Nephron (organoid): ENCODE measurements at regions not wholly inside any gene's neighbourhood (a gene's known extent, or its start where the extent isn't known, plus 50 kb on each side); places are given as distances from the start of the nearest gene placed in this dataset.

Experiments used
- H3K27ac Mint-ChIP-seq, 3 experiments: 2 replicates each; pipeline ENCODE4 v1.8.0; 2020; ENCODE audit warnings: mixed read lengths in 3 of 3, mild to moderate bottlenecking in 2 of 3, moderate library complexity in 1 of 3
- H3K27me3 Mint-ChIP-seq: 2 replicates; pipeline ENCODE4 v1.8.0; 2021; ENCODE audit warnings: low read depth, mild to moderate bottlenecking, moderate library complexity, mixed read lengths
- H3K36me3 Mint-ChIP-seq: 2 replicates; pipeline ENCODE4 v1.8.0; 2020; ENCODE audit warnings: low read depth, mixed read lengths
- H3K4me1 Mint-ChIP-seq: 2 replicates; pipeline ENCODE4 v1.8.0; 2020; ENCODE audit warnings: mixed read lengths
- H3K4me3 Mint-ChIP-seq, 3 experiments: 2 replicates each; pipeline ENCODE4 v1.8.0; 2020; ENCODE audit warnings: mild to moderate bottlenecking in 3 of 3, mixed read lengths in 3 of 3, moderate library complexity in 2 of 3
- H3K9me3 Mint-ChIP-seq: 2 replicates; pipeline ENCODE4 v1.8.0; 2020; ENCODE audit warnings: mixed read lengths
- TF ChIP-seq, protein P1 (sequence below), 3 experiments: fragments of 200-600 bp; sonication (generic); IDR thresholded peaks; one replicate each; pipeline ENCODE4 v1.5.0; 2021; ENCODE audit warnings: antibody characterized with exemption in 3 of 3; ENCODE audit not compliant: unreplicated experiment in 3 of 3

DNA sequence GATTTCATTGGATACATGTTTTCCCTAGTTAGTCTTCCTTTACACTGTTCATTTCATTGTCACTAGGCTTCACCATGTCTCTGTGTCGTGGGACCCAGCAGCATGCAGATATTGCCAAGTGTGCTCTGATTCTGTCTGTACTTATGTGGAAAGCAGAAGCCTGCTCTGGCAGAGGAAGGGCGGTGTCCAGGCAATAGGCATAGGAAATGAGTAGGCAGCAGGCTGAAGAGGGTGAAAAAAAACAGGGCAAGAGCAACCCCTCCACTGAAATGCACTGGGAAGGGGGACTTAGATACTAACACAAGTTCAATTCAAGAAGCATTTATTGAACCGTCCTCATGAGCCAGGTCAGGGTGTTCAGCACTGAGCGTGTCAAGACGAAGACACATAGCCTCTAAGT is 85.2 kb upstream of the VAV3 start:
- Mint-ChIP-seq H3K27me3 (peaks cover 8% of the 10 kb centered on the region), H3K36me3 (no peaks in the 10 kb centered on the region)

GRCh38 chr1:108049178-108049819 is 84.3 kb upstream of the VAV3 start:
- Mint-ChIP-seq H3K4me1 (peaks cover 30% of the 10 kb centered on the region), H3K27me3 (peaks cover 11% of the 10 kb centered on the region), H3K36me3 (no peaks in the 10 kb centered on the region), H3K9me3 (no peaks in the 10 kb centered on the region), H3K27ac (peak overlapping the region in 2 of 3 experiments; percentile 65 to 71), H3K4me3 (no peak overlapping the region)
- TF ChIP-seq, protein P1, sequence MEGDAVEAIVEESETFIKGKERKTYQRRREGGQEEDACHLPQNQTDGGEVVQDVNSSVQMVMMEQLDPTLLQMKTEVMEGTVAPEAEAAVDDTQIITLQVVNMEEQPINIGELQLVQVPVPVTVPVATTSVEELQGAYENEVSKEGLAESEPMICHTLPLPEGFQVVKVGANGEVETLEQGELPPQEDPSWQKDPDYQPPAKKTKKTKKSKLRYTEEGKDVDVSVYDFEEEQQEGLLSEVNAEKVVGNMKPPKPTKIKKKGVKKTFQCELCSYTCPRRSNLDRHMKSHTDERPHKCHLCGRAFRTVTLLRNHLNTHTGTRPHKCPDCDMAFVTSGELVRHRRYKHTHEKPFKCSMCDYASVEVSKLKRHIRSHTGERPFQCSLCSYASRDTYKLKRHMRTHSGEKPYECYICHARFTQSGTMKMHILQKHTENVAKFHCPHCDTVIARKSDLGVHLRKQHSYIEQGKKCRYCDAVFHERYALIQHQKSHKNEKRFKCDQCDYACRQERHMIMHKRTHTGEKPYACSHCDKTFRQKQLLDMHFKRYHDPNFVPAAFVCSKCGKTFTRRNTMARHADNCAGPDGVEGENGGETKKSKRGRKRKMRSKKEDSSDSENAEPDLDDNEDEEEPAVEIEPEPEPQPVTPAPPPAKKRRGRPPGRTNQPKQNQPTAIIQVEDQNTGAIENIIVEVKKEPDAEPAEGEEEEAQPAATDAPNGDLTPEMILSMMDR (IDR thresholded peaks at IDR 0.05; ENCODE audit: unreplicated experiment in 3 of 3), result peak; percentile 42 to 51 (median 46)

More for the DNA sequence above, 85.2 kb upstream of the VAV3 start:
- Mint-ChIP-seq H3K27ac (peak overlapping the region in 1 of 3 experiments; percentile 65), H3K4me3 (no peak overlapping the region), H3K4me1 (peaks cover 27% of the 10 kb centered on the region), H3K9me3 (no peaks in the 10 kb centered on the region)
- TF ChIP-seq, protein P1 (IDR thresholded peaks at IDR 0.05; ENCODE audit: unreplicated experiment in 3 of 3), result no peak

DNA sequence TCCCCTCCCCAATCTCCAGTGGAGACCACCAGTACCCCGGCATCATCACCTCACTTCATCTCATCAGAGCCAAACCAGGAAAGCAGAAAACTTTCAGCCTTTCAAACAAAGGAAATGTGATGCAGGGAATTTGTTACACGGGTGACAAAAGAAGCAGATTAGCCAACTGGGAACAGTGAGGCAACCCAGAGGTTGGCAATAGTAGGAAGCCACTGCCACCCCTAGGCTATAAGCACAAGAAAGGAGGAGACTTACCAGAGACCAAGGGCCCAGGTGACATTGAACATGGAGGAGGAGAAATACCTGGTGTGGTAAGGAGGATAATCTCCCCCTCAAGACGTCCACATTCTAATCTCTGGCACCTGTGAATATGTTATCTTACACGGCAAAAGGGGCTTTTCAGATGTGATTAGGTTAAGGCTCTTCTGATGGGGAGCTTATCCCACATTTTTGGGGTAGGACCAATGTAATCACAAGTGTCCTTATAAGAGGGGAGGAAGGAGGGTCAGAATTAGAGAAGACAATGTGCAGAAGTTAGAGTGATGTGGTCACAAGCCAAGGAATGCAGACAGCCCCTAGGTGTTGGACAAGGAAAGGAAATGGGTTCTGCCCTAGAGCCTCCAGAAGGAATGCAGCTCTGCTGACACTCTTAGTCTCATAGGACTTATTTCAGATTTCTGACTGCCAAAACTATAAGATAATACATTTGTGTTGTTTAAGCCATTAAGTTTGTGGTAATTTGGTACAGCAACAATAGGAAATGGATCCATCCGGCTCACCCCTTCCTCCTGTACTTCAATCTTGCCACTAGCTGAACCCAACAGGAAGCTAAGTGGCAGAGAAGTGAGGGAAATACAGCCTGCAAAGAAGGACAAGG is 83.6 kb upstream of the VAV3 start:
- no peak overlapping the region for H3K4me3 Mint-ChIP-seq
- H3K27me3 Mint-ChIP-seq, result peaks cover 11% of the 10 kb centered on the region
- TF ChIP-seq, protein P1 (IDR thresholded peaks at IDR 0.05; ENCODE audit: unreplicated experiment in 3 of 3), result no peak
- H3K36me3 Mint-ChIP-seq, result no peaks in the 10 kb centered on the region
- H3K4me1 Mint-ChIP-seq, result peaks cover 30% of the 10 kb centered on the region
- no peak overlapping the region for H3K27ac Mint-ChIP-seq
- no peaks in the 10 kb centered on the region for H3K9me3 Mint-ChIP-seq

- TF ChIP-seq, protein P1 (IDR thresholded peaks at IDR 0.05; ENCODE audit: unreplicated experiment in 3 of 3), result no peak
- no peaks in the 10 kb centered on the region for H3K9me3 Mint-ChIP-seq
- peaks cover 34% of the 10 kb centered on the region for H3K4me1 Mint-ChIP-seq
- H3K36me3 Mint-ChIP-seq, result no peaks in the 10 kb centered on the region
- H3K27ac Mint-ChIP-seq, result peak overlapping the region in 2 of 3 experiments; percentile 5 to 24
- peaks cover 11% of the 10 kb centered on the region for H3K27me3 Mint-ChIP-seq
- H3K4me3 Mint-ChIP-seq, result no peak overlapping the region
Observed at GRCh38 chr1:108047085-108047484, 82.1 kb upstream of the VAV3 start.

- Mint-ChIP-seq H3K27ac (peak overlapping the region; percentile 19 to 75 (median 51)), H3K4me1 (peaks cover 43% of the 10 kb centered on the region), H3K36me3 (no peaks in the 10 kb centered on the region), H3K27me3 (peaks cover 11% of the 10 kb centered on the region), H3K9me3 (no peaks in the 10 kb centered on the region), H3K4me3 (no peak overlapping the region)
- TF ChIP-seq, protein P1 (IDR thresholded peaks at IDR 0.05; ENCODE audit: unreplicated experiment in 3 of 3), result no peak
Observed at GRCh38 chr1:108046026-108046425, 81.0 kb upstream of the VAV3 start.
